SKM-1 treated with dmso at 0.1 percent for 144 hours (cell line): ENCODE measurements at regions not wholly inside any gene's neighbourhood (a gene's known extent, or its start where the extent isn't known, plus 50 kb on each side); places are given as distances from the start of the nearest gene placed in this dataset.
"Not testable (repeated sequence)": the region's sequence is repeated elsewhere in the genome, so short reads cannot be mapped to it uniquely, and the experiment has no call there.

Experiments
- DNase-seq: peaks from one replicate; lab custom pipeline; 2025; ENCODE audit not compliant: unreplicated experiment; lab: John Stamatoyannopoulos, UW

DNA sequence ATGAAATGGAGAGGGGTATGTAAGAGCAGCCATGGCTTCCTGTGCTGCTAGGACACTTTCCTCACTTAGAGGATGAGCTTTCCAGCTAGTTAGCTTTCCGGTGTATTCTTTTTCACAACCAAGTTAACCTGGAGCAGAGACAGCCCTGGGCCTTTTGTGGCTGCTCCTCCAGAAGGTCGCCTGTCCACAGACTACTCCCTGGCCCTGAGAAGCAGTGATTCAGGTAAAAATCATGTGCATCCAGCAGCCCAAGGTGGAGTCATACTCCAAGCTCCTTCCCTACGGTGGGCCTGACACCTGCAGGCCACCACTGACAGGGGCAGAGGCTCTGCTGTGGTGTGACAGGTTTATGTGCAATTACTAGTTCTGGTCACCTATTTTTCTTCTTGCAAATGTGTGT is 187.2 kb downstream of the ANKRD30B start:
- DNase-seq, result no peak

DNA sequence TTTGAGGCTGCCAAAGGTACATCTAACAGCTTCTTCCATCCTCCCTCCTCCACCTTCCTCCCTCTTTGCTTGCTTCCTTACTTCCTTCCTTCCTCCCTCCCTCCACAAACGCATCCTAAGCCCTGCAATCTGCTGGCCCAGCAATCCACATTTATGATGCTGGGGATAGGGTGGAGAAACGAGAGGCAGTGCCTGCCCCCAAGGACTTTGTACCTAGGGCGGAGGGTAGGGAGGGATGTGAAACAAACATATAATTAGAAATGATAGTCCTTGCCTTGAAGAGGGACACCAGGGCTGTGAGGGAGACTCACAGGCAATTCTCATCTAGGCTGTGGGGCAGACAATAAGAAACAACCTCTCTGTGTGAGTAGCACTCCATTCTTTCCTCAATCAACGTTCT is 188.3 kb downstream of the ANKRD30B start:
- DNase-seq, result no peak

DNA sequence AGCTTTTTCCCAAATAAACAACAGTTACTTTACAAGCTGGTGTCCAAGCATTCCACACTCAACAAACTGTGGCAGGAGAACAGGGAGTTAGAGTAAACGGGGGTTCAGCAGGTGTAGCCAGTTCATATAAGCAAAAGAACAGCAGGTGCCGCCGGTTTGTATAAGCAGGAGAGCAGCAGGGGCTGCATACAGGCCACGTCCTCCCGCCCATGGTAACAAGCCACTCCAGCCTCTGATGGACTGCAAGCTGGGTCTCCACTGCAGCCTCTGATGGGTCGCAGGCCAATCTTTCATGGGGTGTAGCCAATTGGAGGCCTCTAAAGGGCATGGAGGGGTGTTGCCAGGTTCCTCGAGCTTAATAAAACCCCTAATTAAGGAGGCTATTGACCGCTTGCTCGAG is 189.3 kb downstream of the ANKRD30B start:
- DNase-seq, result no peak

DNA sequence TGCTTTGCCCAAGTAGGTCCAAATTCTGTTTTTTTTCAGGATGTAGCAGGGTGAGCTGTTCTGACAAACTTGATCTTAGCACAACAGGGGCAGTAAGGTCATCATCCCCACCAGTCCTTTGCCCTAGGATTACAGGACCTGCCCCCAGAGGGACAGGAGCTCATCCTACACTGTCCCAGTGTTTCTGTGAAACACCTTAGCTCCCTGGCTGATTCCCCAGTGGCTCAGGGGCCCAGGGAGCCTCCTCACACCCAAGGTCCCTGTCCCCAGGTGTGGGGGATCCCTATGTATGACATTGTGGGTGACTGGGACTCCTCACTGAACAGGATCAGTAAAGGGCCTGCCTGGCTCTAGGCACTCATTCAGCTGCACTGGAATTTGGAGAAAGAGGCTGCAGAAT is 191.2 kb downstream of the ANKRD30B start:
- no peak for DNase-seq

DNA sequence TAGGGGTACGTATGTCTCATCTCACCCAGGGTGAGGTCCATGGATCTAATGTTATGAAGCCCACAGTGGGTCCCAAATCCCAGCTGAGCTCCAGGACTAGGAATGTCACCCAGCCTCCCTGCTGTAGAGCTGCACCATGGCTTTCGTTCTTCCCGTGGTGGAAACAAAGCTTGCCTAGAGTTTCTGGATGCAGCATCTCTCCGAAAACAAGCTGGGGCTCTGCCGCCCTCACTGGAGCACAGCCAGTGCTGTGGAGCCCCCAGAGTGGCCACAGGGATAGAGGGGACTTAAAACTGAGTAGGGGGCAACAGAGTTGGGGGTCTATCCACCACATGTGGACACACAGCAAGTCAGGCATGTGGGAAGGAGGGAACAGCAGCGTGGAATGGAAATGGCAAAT is 192.1 kb downstream of the ANKRD30B start:
- not testable (repeated sequence) for DNase-seq

DNA sequence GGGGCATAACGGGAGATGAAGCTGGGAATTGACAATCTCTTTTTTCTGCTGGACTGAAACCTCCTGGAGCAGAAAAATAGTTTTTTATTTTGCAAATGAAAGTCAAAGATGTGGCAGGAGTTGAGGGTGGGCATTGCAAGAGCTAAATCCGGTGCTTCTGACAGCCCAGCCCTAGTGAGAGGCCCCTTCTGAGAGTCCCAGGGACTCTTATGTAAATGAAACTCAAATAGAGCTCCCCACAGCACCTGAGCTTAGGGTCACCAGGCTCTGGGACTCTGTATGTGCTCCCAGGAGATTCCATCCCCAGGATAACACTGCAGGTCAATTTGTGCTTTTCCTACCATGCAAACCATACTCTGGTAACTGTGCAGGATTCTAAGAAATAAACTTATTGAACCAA is 192.8 kb downstream of the ANKRD30B start:
- DNase-seq, result no peak

DNA sequence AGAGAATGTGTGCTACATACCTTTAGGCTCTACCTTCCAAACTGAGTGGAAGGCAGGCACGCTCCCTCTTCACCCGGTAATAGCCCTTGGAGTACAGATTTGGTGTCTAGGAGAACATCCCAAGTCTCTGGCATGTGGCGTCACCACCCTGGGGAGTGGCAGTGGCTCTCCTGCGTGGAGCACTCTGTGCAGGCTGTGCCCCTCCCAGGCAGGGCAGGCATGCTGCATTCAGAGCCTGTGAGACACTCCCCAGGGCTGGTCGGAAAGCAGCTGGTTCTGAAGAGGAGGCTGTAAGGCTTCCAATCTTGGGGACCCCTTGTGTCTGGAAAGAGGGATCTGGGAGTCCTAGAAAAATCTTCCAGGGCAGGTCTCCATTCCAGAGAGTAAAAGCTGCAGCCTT is 193.3 kb downstream of the ANKRD30B start:
- DNase-seq, result no peak

DNA sequence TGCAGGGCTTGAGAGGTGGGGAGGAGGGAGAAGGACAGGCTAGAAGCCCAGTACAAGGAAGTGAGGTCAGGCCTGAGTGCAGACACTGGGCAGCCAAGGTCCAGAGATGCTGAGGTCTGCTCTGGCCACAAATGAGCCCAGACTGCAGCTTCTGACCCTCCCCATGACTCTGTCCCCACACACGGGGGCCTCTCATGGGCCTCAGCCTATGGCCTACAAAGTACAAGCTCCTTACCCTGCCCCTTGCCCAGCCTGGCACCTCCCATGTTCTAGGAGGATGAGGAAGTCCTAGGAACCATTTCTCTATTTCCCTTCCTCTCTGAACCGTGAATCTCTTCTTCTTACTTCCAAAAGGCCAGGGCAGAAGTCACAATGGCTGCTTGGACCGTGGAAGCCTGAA is 193.8 kb downstream of the ANKRD30B start:
- DNase-seq, result no peak

DNA sequence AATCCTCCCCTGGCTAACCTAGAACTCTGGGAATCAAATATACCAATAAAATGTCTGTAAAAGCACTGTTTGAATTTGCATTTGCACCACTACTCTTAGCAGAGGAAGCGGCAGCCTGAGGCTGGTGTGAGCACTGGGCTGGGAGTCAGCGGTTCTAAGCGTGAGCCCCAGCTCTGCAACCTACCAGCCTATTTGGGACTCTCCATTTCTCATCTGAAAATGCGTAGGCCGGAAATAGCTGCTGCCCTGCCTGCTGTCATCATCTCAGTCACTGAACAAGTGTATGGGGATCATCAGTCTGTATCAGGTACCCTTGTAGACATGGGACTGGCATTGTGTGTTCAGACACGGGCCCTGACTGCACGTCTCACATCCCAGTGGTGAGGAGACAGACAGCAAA is 194.3 kb downstream of the ANKRD30B start:
- no peak for DNase-seq

DNA sequence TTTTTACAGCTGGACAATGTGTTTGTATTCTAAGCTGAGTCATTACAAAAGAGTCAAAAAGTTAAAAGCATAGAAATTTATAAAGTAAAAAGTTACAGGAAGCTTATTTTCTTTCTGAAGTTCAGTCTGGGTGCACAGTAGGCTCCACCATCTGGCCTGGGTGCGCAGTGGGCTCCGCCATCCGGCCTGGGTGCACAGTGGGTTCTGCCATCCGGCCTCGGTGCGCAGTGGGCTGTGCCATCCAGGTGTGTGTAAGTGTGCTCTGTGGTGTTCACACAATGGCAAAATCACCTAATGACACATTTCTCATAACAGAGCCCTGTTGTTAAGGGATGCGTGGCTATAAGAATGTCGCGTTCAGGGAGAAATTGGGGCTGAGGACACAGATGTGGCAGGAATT is 195.5 kb downstream of the ANKRD30B start:
- no peak for DNase-seq

DNA sequence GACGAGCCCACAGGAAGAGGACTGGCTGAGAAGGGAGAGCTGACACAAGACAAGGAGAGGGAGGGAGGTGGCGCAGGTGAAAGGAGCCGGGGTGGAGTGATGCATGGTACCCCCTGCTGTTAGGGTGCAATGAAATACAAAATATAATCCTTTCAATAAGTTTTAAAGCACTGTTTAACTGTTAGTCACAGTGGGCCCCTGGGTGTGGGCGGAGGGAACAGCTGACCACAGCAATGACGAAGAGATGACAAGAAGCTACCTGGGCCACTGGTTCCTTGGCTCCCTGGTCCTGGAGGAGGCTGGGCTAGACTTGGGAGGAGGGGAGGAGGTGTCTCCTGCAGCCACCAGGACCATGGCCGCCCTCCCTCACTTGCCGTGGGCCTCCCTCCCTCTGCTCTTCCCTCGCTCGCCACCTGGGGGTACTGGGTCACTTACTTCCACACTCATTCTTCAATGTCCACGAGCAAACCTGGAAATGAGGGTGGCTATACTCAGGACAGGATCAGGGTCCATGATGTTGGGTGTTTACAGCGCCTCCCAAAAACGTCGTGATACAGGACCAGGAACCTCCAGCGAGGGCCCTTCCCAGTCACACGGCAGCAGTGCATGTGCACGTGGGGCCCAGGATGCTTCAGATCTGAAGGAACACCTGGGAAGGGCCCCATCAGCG is 196.1 kb downstream of the ANKRD30B start:
- no peak for DNase-seq

DNA sequence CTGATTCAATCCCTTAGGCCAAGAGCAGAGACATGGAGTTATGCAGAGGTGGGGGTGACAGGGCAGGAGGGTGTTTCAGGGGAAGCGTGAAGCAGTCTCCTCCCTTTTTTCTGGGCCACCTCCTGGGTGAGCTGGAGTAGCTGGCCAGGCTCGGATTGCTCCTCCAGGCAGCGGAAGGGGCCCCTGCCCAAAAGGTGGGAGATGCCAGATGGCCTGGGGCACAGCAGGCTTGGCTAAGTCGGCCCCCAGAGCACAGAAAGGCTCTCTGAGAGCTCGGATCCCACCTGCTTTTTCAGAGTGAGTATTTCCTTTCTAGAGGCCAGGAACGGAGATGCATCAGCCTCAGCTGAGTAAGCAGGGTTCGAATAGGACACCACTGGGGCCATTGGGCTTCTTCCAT is 196.9 kb downstream of the ANKRD30B start:
- DNase-seq, result no peak

DNA sequence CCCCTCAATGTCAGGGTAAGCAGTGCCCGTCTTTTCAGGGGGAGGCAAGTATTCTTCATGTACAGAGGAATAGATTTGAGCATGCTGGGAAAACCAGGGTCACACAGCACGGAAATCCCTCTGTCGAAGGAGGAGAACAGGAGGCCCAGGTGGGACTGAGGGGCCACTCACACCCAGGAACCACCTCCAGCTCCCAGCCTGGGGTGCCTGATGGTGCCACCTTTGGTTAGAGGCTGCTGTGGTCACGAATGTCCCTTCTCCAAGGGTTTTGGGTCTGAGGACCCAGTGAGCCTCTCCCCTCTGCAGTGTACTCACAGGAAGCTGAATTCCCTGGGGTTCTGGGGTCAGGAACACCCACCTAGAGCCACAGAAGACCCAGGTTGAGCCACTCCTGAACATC is 197.3 kb downstream of the ANKRD30B start:
- DNase-seq, result no peak

DNA sequence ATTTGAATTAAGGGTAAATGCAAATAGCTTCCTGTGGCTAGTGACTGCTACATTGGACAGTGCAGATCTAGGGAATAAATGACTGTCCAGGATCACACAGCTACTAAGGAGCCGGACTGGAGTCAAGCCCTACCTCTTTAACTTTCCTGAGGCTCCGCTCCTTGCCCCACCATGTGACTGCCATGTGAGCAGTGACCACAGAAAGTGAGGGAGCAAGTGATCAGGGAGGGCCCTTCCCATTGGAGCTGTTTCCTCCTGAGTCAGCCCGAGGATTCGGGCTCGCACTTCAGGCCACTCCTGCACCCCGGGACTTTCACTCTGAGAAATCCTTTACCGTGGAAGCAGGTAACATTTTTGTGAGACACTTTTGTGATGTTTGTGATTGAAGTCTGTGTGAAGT is 198.0 kb downstream of the ANKRD30B start:
- DNase-seq, result no peak

DNA sequence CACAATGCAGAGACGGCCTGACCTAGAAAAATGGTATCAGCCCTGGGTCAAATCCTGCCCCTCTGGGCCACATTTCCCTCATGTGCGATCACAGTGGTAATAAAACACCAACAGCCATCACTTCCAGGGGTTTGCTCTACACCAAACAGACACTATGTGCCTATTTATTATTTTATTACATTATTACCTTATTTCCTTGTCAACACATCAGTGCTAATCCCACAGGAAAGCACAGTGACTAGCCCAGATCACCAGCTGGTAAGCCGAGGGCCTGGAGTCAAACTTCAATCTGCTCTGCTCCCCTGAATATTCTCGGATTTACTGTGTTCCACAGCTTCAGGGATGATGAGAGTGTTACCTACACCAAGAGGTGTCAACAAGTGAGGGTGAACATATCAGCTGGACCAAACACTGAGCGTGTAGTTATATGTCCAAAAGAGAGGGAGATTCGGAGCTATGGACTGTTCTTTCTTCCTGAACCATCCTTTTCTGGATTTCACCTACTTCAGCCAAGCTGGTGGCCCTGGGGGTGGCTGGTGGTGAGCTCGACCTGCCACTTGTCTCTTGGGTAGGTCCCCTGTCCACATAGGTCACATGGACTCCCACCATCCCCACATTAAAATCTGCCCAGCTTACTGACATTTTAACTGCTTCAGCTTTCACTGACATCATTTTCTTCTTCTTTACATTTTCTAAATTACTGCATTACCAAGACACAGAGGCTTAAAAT is 198.9 kb downstream of the ANKRD30B start:
- not testable (repeated sequence) for DNase-seq

DNA sequence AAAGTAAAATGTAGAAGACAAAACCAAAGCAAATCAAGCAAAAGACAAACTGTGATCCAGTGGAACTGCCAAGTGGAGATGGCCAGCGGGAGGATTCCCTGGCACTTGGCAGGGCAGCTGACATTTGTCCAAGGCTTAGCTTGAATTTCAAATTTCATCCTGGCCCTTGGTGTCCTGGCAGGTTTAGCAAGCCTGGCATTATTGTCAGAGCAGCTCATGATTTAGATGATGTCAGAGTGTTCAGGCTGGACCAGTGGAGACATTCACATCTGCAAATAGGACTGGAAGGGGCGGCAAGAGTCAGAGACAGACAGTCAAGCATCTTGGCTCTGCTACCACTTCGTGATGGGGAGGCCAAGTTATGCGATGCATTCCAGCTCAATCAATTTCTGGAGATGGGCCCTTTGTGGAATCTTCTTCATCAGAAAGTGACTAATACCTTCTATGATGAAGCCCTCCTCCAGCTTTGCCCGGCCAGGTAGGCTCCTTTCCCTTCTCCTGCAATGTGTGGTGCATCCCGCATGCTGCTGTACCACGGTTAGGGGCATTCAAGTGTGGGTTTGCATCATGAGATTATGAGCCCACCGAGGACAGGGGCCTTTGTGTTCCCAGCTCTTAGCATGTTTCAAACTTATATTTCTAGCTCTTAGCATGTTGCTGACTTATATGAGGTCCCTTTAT is 199.7 kb downstream of the ANKRD30B start:
- DNase-seq, result no peak

DNA sequence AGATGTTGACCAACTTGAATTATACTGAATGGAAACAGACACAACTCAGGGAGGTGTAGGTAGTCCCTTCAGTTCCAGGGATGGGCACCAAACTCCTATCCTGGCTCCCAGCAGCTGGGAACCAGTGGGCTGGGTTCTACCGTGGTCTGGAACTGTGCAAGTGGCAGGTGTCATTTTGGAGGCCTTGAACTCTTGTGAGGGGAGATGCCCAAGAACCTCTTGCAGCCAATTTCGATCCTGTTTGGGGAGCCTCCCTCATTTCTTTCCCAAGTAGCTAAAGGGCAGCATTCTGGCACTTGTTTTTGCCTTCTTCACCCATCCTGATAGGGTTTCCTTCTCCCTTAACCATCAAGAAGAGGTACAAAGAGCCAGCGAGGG is 200.2 kb downstream of the ANKRD30B start:
- no peak for DNase-seq

DNA sequence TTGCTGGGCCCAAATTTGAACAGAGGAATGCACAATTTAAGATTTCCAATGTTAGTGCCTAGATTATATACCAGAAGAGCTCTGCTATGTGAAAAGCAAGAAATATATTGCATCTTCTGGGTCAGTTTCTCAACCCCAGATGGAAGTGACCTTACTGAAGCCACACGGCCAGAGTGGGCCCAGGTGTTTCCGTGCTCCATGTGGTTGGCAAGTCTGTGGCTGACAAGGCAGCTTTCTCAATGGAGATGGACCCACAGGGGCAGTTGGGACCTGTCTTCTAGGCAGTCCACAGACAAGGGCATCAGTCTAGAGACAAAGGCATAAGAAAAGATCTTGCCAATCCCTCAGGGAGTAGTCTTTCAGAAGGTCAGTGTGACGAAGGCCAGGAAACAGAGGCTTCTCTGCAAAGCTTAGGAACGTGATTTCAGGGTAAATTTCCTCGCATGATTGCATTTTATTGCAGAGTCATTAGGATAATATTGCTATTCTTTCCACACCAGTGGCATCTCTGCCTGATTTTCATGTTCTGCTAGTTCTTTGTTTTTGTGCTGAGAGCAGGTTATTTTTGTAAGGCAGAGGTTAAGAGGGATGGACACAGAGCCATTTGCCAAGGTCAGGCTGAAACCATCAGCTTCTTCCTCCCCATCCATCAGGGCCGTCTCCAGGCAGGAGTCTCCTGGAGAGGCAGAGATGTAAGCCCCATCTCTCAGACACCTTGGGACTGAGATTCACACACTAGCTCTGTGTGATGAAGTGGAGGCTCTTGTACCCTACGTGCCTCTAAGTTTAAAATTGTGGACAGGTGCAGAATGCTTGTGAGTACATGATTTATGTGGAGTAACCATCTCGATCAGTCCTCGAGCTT is 202.1 kb downstream of the ANKRD30B start:
- DNase-seq, result no peak

DNA sequence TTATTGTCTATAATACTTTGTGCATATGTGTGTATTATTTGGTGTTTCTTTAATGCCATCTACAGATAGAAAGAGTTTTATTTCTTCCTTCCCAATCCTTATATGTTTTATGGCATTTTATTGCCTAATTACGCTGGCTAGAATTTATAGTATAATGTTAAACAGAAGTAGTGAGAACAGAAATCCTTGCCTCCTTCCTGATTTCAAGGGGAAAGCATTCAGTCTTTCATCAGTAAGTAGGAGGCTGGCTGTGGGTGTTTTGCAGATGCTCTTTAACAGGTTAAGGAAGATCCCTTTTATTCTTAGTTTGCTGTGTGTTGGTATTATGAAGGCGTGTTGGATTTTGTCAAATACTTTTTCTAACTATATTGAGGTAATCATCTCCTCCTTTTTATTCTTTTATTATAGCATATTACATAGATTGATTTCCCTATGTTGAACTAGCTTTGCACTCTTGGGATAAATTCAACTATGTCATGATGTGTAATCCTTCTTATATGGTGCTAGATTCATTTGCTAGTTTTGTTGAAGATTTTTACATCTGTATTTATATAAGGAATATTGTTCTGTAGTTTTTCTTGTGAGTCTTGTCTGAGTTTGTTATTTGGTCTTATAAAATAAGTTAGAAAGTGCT is 204.6 kb downstream of the ANKRD30B start:
- not testable (repeated sequence) for DNase-seq

DNA sequence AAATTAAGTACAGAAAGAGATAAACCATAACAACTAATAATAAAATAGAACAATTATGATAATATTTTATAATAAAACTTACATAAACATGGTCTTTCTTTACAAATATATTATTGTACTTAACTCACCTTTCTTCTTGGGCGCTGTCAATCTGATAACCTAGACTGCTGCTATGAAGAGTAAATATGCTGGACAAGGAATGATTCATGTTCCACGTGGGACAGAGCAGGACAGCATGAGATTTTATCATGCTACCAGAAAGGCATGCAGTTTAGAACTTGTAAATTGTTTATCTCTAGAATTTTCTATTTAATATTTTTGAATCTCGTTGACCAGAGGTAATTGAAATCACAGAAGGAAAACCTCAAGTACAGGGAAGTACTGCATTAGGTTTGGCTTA is 210.7 kb downstream of the ANKRD30B start:
- no peak for DNase-seq

DNA sequence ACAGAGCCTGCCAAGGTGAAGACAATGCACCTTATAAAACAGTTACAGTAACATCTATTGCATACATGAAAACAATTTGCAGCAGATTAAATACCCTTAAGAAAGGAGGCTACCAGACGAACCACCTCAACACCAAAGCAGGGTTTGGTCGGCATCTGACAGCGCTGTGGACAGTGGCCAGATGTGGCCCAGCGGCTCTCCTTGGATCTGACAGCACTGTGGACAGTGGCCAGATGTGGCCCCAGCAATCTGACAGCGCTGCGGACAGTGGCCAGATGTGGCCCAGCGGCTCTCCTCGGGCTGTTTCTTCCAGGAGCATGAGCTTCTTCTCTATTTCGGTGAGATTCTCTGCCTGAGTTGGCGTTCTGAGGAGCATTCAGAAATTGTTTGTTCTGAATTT is 211.6 kb downstream of the ANKRD30B start:
- DNase-seq, result no peak
